SW480 (cell line): ENCODE measurements at regions not wholly inside any gene's neighbourhood (a gene's known extent, or its start where the extent isn't known, plus 50 kb on each side); places are given as distances from the start of the nearest gene placed in this dataset.
A peak's percentile ranks its signal among the peaks of the same experiment; 100 is the strongest.
"Not testable (repeated sequence)": the region's sequence is repeated elsewhere in the genome, so short reads cannot be mapped to it uniquely, and the experiment has no call there.

Experiments used
- DNase-seq: peaks from one replicate; pipeline ENCODE4 v3.0.0-alpha.2; 2016; ENCODE audit warnings: low spot score

- DNase-seq, result no peak
These were observed 460.0 kb upstream of the NOX3 start for GRCh38 chr6:155915651-155916050.

- DNase-seq, result no peak
These were observed 458.2 kb upstream of the NOX3 start for GRCh38 chr6:155913816-155914215.

GRCh38 chr6:155909710-155910109 is 454.1 kb upstream of the NOX3 start:
- DNase-seq, result no peak

GRCh38 chr6:155895641-155896040 is 440.0 kb upstream of the NOX3 start:
- no peak for DNase-seq

GRCh38 chr6:155894758-155895157 is 439.1 kb upstream of the NOX3 start:
- no peak for DNase-seq

- no peak for DNase-seq
These were observed 438.6 kb upstream of the NOX3 start for GRCh38 chr6:155894262-155894661.

- DNase-seq, result no peak
These were observed 434.8 kb upstream of the NOX3 start for GRCh38 chr6:155890409-155890808.

- no peak for DNase-seq
These were observed 433.8 kb upstream of the NOX3 start for GRCh38 chr6:155889410-155889809.

GRCh38 chr6:155887421-155887820 is 431.8 kb upstream of the NOX3 start:
- no peak for DNase-seq

GRCh38 chr6:155883741-155884140 is 428.1 kb upstream of the NOX3 start:
- no peak for DNase-seq

- no peak for DNase-seq
These were observed 427.7 kb upstream of the NOX3 start for GRCh38 chr6:155883334-155883731.

- DNase-seq, result no peak
These were observed 427.1 kb upstream of the NOX3 start for GRCh38 chr6:155882527-155883333.

GRCh38 chr6:155881826-155882526 is 426.3 kb upstream of the NOX3 start:
- peak; percentile 26 for DNase-seq

GRCh38 chr6:155880900-155881299 is 425.3 kb upstream of the NOX3 start:
- DNase-seq, result peak; percentile 32

- DNase-seq, result no peak
These were observed 417.3 kb upstream of the NOX3 start for GRCh38 chr6:155872961-155873360.

GRCh38 chr6:155867682-155868081 is 412.0 kb upstream of the NOX3 start:
- DNase-seq, result no peak

- DNase-seq, result not testable (repeated sequence)
These were observed 411.2 kb upstream of the NOX3 start for GRCh38 chr6:155866676-155867390.

- no peak for DNase-seq
These were observed 406.2 kb upstream of the NOX3 start for GRCh38 chr6:155861821-155862220.

- not testable (repeated sequence) for DNase-seq
These were observed 403.3 kb upstream of the NOX3 start for GRCh38 chr6:155858906-155859305.

GRCh38 chr6:155854787-155855186 is 399.1 kb upstream of the NOX3 start:
- no peak for DNase-seq

GRCh38 chr6:155853011-155853410 is 397.4 kb upstream of the NOX3 start:
- no peak for DNase-seq

GRCh38 chr6:155850408-155850841 is 394.8 kb upstream of the NOX3 start:
- peak; percentile 76 for DNase-seq

GRCh38 chr6:155847711-155848110 is 392.1 kb upstream of the NOX3 start:
- DNase-seq, result no peak
